ENCODE measurements at regions not wholly inside any gene's neighbourhood (a gene's known extent, or its start where the extent isn't known, plus 50 kb on each side); places are given as distances from the start of the nearest gene placed in this dataset.

- H3K9me2 ChIP-seq (ENCODE audit: insufficient read depth): no peaks in the 10 kb centered on the region
- POLR2A ChIA-PET: no interaction called here
- H3K4me1 ChIP-seq (ENCODE audit: control insufficient read depth in 1 of 2, insufficient read depth in 2 of 2, low read length in 2 of 2): no peaks in the 10 kb centered on the region
- TF ChIP-seq CBX3 (IDR thresholded peaks at IDR 0.05; ENCODE audit: low read depth) (no peak), ELF1 (IDR thresholded peaks at IDR 0.05; ENCODE audit: borderline replicate concordance, low read depth) (no peak), POLR2AphosphoS5 (IDR thresholded peaks at IDR 0.05; ENCODE audit: low read depth, low read length) (no peak), MAX (IDR thresholded peaks at IDR 0.05) (no peak), POLR2A (IDR thresholded peaks at IDR 0.05; ENCODE audit: borderline replicate concordance, extremely low read depth, insufficient read depth, insufficient read length) (no peak), ZBTB33 (IDR thresholded peaks at IDR 0.05; ENCODE audit: extremely low read depth, insufficient replicate concordance, low read length) (no peak), EGR1 (IDR thresholded peaks at IDR 0.05; ENCODE audit: low read depth) (no peak), EZH2phosphoT487 (IDR thresholded peaks at IDR 0.05; ENCODE audit: borderline replicate concordance) (no peak), FOSL1 (IDR thresholded peaks at IDR 0.05; ENCODE audit: low read depth) (no peak), SRF (IDR thresholded peaks at IDR 0.05; ENCODE audit: low read depth) (no peak)
- H2AFZ ChIP-seq (ENCODE audit: low read depth, low read length, poor library complexity, severe bottlenecking): no peak overlapping the region
- H3K9ac ChIP-seq (ENCODE audit: low read length): no peak overlapping the region
- intact Hi-C loops (cut with micrococcal nuclease): no loop called here
- H3K27ac ChIP-seq (ENCODE audit: low read depth, low read length): no peak overlapping the region
- no peaks in the 10 kb centered on the region for H3K27me3 ChIP-seq (ENCODE audit: insufficient read depth, low read length)
- ATAC-seq (no peak), DNase-seq (ENCODE audit: low read depth, low spot score) (no peak)
- CTCF ChIA-PET: no interaction called here
- H3K9me3 ChIP-seq (ENCODE audit: control insufficient read depth in 1 of 2, insufficient read depth in 1 of 2, low read depth in 1 of 2, low read length in 2 of 2): peaks cover 0 to 9% of the 10 kb centered on the region in 2 experiments; a peak in 1 of 4 replicates
- no peaks in the 10 kb centered on the region for H4K20me1 ChIP-seq (ENCODE audit: insufficient read depth)
- BruUV-seq (replicated peaks): no TSS peak
- no peak overlapping the region for H3K4me3 ChIP-seq (replicated peaks in 1 of 2; ENCODE audit: low read depth in 1 of 2, low read length in 2 of 2)
- no peaks in the 10 kb centered on the region for H3K36me3 ChIP-seq (ENCODE audit: control insufficient read depth in 1 of 2, insufficient read depth in 2 of 2, low read length in 2 of 2)
- no peaks in the 10 kb centered on the region for H3K79me2 ChIP-seq (ENCODE audit: insufficient read depth, low read length)
- RAD21 ChIA-PET (ENCODE audit: low non-redundant PET in 1 of 2, low total read pairs in 2 of 2, uncharacterized antibody in 2 of 2, unreplicated experiment in 2 of 2): no interaction called here
- H3K4me2 ChIP-seq (ENCODE audit: low read length): no peak overlapping the region
Observed at GRCh38 chr15:87228460-87228859, 1028.1 kb downstream of the NTRK3 start.

GRCh38 chr15:87227846-87228245 lies 1028.7 kb downstream of the NTRK3 start:
- H3K79me2 ChIP-seq (ENCODE audit: insufficient read depth, low read length): no peaks in the 10 kb centered on the region
- TF ChIP-seq POLR2AphosphoS5 (IDR thresholded peaks at IDR 0.05; ENCODE audit: low read depth, low read length) (no peak), TCF7L2 (IDR thresholded peaks at IDR 0.05; ENCODE audit: borderline replicate concordance, extremely low read depth, insufficient read depth, insufficient read length) (no peak), ZFX (IDR thresholded peaks at IDR 0.05) (no peak), EZH2phosphoT487 (IDR thresholded peaks at IDR 0.05; ENCODE audit: borderline replicate concordance) (no peak), MAX (IDR thresholded peaks at IDR 0.05) (no peak), EZH2 (IDR thresholded peaks at IDR 0.05) (no peak), RAD21 (IDR thresholded peaks at IDR 0.05; ENCODE audit: low read depth) (no peak), CBX3 (IDR thresholded peaks at IDR 0.05; ENCODE audit: low read depth) (no peak)
- TF ChIP-seq, protein P1, sequence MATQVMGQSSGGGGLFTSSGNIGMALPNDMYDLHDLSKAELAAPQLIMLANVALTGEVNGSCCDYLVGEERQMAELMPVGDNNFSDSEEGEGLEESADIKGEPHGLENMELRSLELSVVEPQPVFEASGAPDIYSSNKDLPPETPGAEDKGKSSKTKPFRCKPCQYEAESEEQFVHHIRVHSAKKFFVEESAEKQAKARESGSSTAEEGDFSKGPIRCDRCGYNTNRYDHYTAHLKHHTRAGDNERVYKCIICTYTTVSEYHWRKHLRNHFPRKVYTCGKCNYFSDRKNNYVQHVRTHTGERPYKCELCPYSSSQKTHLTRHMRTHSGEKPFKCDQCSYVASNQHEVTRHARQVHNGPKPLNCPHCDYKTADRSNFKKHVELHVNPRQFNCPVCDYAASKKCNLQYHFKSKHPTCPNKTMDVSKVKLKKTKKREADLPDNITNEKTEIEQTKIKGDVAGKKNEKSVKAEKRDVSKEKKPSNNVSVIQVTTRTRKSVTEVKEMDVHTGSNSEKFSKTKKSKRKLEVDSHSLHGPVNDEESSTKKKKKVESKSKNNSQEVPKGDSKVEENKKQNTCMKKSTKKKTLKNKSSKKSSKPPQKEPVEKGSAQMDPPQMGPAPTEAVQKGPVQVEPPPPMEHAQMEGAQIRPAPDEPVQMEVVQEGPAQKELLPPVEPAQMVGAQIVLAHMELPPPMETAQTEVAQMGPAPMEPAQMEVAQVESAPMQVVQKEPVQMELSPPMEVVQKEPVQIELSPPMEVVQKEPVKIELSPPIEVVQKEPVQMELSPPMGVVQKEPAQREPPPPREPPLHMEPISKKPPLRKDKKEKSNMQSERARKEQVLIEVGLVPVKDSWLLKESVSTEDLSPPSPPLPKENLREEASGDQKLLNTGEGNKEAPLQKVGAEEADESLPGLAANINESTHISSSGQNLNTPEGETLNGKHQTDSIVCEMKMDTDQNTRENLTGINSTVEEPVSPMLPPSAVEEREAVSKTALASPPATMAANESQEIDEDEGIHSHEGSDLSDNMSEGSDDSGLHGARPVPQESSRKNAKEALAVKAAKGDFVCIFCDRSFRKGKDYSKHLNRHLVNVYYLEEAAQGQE (IDR thresholded peaks at IDR 0.05; ENCODE audit: low read depth): no peak
- no peak overlapping the region for H3K27ac ChIP-seq (ENCODE audit: low read depth, low read length)
- H2AFZ ChIP-seq (ENCODE audit: low read depth, low read length, poor library complexity, severe bottlenecking): no peak overlapping the region
- H4K20me1 ChIP-seq (ENCODE audit: insufficient read depth): no peaks in the 10 kb centered on the region
- H3K4me3 ChIP-seq (replicated peaks in 1 of 2; ENCODE audit: low read depth in 1 of 2, low read length in 2 of 2): no peak overlapping the region
- no peaks in the 10 kb centered on the region for H3K9me2 ChIP-seq (ENCODE audit: insufficient read depth)
- H3K27me3 ChIP-seq (ENCODE audit: insufficient read depth, low read length): no peaks in the 10 kb centered on the region
- CTCF ChIA-PET: no interaction called here
- H3K9ac ChIP-seq (ENCODE audit: low read length): no peak overlapping the region
- peaks cover 0 to 10% of the 10 kb centered on the region in 2 experiments; a peak in 1 of 4 replicates for H3K9me3 ChIP-seq (ENCODE audit: control insufficient read depth in 1 of 2, insufficient read depth in 1 of 2, low read depth in 1 of 2, low read length in 2 of 2)
- POLR2A ChIA-PET: no interaction called here
- ATAC-seq (no peak), DNase-seq (ENCODE audit: low read depth, low spot score) (no peak)
- no peaks in the 10 kb centered on the region for H3K4me1 ChIP-seq (ENCODE audit: control insufficient read depth in 1 of 2, insufficient read depth in 2 of 2, low read length in 2 of 2)
- H3K4me2 ChIP-seq (ENCODE audit: low read length): no peak overlapping the region
- H3K36me3 ChIP-seq (ENCODE audit: control insufficient read depth in 1 of 2, insufficient read depth in 2 of 2, low read length in 2 of 2): no peaks in the 10 kb centered on the region
- RAD21 ChIA-PET (ENCODE audit: low non-redundant PET in 1 of 2, low total read pairs in 2 of 2, uncharacterized antibody in 2 of 2, unreplicated experiment in 2 of 2): no interaction called here
- BruUV-seq (replicated peaks): no TSS peak
- intact Hi-C loops (cut with micrococcal nuclease): no loop called here
